DOHH2 (cell line): ENCODE measurements at regions not wholly inside any gene's neighbourhood (a gene's known extent, or its start where the extent isn't known, plus 50 kb on each side); places are given as distances from the start of the nearest gene placed in this dataset.

Source experiments
- H3F3A ChIP-seq: fragments of 200-600 bp; sonication (generic), shearing (Covaris generic); 2 replicates; pipeline ENCODE4 v1.6.0; 2016; ENCODE audit warnings: antibody characterized with exemption, mild to moderate bottlenecking; ENCODE audit not compliant: control insufficient read depth, insufficient read depth
- H3K27ac ChIP-seq: fragments of 200-600 bp; sonication (generic); 2 replicates; pipeline ENCODE4 v1.5.1; 2014; ENCODE audit warnings: low read depth, mild to moderate bottlenecking, low read length, moderate library complexity
- H3K27me3 ChIP-seq: fragments of 200-600 bp; sonication (generic); 2 replicates; pipeline ENCODE4 v1.6.1; 2014; ENCODE audit warnings: mild to moderate bottlenecking, low read length, mixed read lengths; ENCODE audit not compliant: control insufficient read depth
- H3K36me3 ChIP-seq: fragments of 200-600 bp; sonication (generic); 2 replicates; pipeline ENCODE4 v1.6.1; 2014; ENCODE audit warnings: mild to moderate bottlenecking, low read length, moderate library complexity, mixed read lengths; ENCODE audit not compliant: control insufficient read depth
- H3K4me1 ChIP-seq: fragments of 200-600 bp; sonication (generic); 2 replicates; pipeline ENCODE4 v1.6.1; 2014; ENCODE audit warnings: mild to moderate bottlenecking, low read length, mixed read lengths; ENCODE audit not compliant: control insufficient read depth
- H3K4me2 ChIP-seq: fragments of 200-600 bp; sonication (generic); 2 replicates; pipeline ENCODE4 v1.6.0; 2014; ENCODE audit warnings: mild to moderate bottlenecking, low read length, moderate library complexity
- H3K4me3 ChIP-seq: fragments of 200-600 bp; sonication (generic); 2 replicates; pipeline ENCODE4 v1.5.1; 2014; ENCODE audit warnings: mild to moderate bottlenecking, low read length, mixed read lengths
- H3K79me2 ChIP-seq: fragments of 200-600 bp; sonication (generic); 2 replicates; pipeline ENCODE4 v1.6.1; 2014; ENCODE audit warnings: mild to moderate bottlenecking, low read length, mixed read lengths; ENCODE audit not compliant: control insufficient read depth
- H3K9me2 ChIP-seq: fragments of 200-600 bp; sonication (generic); replicated peaks from 2 replicates; pipeline ENCODE4 v1.6.1; 2014; ENCODE audit warnings: mild to moderate bottlenecking, low read length, mixed read lengths; ENCODE audit not compliant: control insufficient read depth
- H3K9me3 ChIP-seq: fragments of 200-600 bp; sonication (generic); 2 replicates; pipeline ENCODE4 v1.6.1; 2014; ENCODE audit warnings: antibody characterized with exemption, low read length, mixed read lengths; ENCODE audit not compliant: control insufficient read depth, insufficient read depth
- H4K20me1 ChIP-seq: fragments of 200-600 bp; sonication (generic); 2 replicates; pipeline ENCODE4 v1.6.0; 2014; ENCODE audit warnings: low read depth, mild to moderate bottlenecking, antibody characterized with exemption, low read length, moderate library complexity; ENCODE audit not compliant: control insufficient read depth, insufficient read depth
- EZH2phosphoT487 ChIP-seq: fragments of 200-600 bp; sonication (generic); IDR thresholded peaks from 2 replicates; pipeline ENCODE4 v1.6.1; 2017; ENCODE audit warnings: borderline replicate concordance, mild to moderate bottlenecking, antibody characterized with exemption, low read length, moderate library complexity, mixed read lengths
- TF ChIP-seq, protein P1 (sequence below): fragments of 200-600 bp; sonication (generic); IDR thresholded peaks from one replicate; pipeline ENCODE4 v1.5.1; 2014; ENCODE audit warnings: antibody characterized with exemption, mild to moderate bottlenecking, low read depth, low read length; ENCODE audit not compliant: poor library complexity, severe bottlenecking

DNA sequence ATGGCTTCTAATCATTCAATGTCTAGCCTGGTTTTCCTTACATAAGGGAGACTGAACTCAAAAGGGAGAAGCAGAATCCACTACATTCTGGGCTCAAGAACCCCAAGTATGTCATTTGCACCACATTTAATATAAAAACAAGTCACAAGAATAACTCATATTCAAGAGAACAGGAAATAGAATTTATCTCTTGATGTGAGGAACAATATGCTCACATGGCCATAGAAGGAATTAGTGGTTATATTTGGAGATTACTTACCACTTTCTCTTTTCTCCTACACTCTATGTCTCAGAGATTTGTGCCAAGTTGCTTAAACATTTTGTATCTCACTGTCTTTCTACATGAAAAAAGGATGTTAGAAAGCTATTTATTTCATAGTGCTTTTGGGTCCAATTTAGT lies 922.6 kb upstream of the PABPC4L start:
- H3K9me3 ChIP-seq: no peaks in the 10 kb centered on the region
- H3F3A ChIP-seq: no peaks in the 10 kb centered on the region
- H3K27ac ChIP-seq: no peak overlapping the region
- H3K4me3 ChIP-seq: no peak overlapping the region
- H3K4me2 ChIP-seq: no peak overlapping the region
- H3K79me2 ChIP-seq: no peaks in the 10 kb centered on the region
- no peaks in the 10 kb centered on the region for H3K4me1 ChIP-seq
- no peaks in the 10 kb centered on the region for H3K27me3 ChIP-seq
- H4K20me1 ChIP-seq: no peaks in the 10 kb centered on the region
- H3K36me3 ChIP-seq: no peaks in the 10 kb centered on the region
- TF ChIP-seq, protein P1, sequence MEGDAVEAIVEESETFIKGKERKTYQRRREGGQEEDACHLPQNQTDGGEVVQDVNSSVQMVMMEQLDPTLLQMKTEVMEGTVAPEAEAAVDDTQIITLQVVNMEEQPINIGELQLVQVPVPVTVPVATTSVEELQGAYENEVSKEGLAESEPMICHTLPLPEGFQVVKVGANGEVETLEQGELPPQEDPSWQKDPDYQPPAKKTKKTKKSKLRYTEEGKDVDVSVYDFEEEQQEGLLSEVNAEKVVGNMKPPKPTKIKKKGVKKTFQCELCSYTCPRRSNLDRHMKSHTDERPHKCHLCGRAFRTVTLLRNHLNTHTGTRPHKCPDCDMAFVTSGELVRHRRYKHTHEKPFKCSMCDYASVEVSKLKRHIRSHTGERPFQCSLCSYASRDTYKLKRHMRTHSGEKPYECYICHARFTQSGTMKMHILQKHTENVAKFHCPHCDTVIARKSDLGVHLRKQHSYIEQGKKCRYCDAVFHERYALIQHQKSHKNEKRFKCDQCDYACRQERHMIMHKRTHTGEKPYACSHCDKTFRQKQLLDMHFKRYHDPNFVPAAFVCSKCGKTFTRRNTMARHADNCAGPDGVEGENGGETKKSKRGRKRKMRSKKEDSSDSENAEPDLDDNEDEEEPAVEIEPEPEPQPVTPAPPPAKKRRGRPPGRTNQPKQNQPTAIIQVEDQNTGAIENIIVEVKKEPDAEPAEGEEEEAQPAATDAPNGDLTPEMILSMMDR: no peak
- no peak for TF ChIP-seq EZH2phosphoT487
- H3K9me2 ChIP-seq: no peaks in the 10 kb centered on the region

DNA sequence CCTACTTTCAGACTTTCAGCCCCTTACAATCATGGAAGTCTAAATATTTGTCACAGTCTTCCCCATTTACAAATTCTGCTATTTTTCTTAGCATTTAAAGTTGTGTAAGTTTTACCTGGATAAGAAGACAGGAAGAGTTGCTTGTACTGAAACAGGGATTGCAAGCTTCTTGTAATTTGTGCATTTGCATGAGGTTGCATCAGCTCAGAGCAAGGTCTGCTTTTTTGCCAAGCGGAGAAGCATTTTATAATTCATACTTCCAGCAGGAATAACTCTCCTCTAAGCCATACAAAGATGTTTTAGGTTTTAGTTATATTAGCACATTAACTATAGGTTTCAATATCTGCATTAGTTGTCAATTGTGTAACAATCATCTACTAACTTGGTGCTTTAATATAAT lies 922.0 kb upstream of the PABPC4L start:
- Histone ChIP-seq H3F3A (no peaks in the 10 kb centered on the region), H3K9me2 (no peaks in the 10 kb centered on the region), H3K36me3 (no peaks in the 10 kb centered on the region), H3K4me1 (no peaks in the 10 kb centered on the region), H3K79me2 (no peaks in the 10 kb centered on the region), H3K4me2 (no peak overlapping the region), H3K27me3 (no peaks in the 10 kb centered on the region), H4K20me1 (no peaks in the 10 kb centered on the region), H3K27ac (no peak overlapping the region), H3K4me3 (no peak overlapping the region), H3K9me3 (no peaks in the 10 kb centered on the region)
- TF ChIP-seq, protein P1: no peak
- TF ChIP-seq EZH2phosphoT487: no peak

DNA sequence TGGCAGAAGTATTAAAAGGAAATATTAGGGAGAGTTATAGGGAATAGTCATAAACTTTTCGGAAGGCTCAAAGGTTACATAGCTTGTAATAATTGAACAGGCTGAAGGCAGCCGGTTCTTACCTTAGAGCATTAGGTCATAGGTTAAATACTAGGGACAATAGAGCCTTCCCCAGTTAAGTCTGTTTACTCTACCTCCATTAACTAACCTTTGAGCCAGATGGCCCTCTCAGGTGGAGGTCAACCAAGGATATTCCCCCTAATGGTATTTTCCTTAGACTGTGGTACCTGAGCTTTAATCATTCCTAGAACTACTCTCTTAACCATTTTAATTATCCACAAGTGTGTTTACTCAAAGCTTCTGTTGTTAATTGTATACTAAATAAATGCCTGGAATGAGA lies 920.9 kb upstream of the PABPC4L start:
- Histone ChIP-seq H3K36me3 (no peaks in the 10 kb centered on the region), H3K4me1 (no peaks in the 10 kb centered on the region), H3K4me3 (no peak overlapping the region), H3K27ac (no peak overlapping the region), H4K20me1 (no peaks in the 10 kb centered on the region), H3K9me3 (no peaks in the 10 kb centered on the region), H3K79me2 (no peaks in the 10 kb centered on the region), H3K9me2 (no peaks in the 10 kb centered on the region), H3K4me2 (no peak overlapping the region), H3K27me3 (no peaks in the 10 kb centered on the region), H3F3A (no peaks in the 10 kb centered on the region)
- TF ChIP-seq EZH2phosphoT487: no peak
- TF ChIP-seq, protein P1: no peak

DNA sequence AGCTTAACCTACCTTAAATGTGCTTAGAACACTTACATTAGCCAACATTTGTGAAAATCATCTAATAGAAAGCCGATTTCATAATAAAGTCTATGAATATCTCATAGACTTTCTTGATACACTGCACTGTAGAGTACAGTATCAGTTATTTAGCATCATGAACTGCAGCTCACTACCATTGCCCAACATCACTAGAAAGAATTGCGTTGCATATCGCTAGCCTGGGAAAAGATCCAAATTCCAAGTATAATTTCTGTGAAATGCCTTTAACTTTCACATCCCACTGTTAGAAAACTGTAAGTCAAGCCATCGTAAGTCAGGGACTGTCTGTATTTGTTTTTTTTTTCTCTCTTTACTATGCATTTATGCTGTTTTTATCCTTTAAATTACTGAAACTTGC lies 918.6 kb upstream of the PABPC4L start:
- no peaks in the 10 kb centered on the region for H3K9me3 ChIP-seq
- no peaks in the 10 kb centered on the region for H4K20me1 ChIP-seq
- no peak overlapping the region for H3K27ac ChIP-seq

More for the DNA sequence above, 918.6 kb upstream of the PABPC4L start:
- H3F3A ChIP-seq: no peaks in the 10 kb centered on the region
- H3K79me2 ChIP-seq: no peaks in the 10 kb centered on the region
- no peak for TF ChIP-seq EZH2phosphoT487
- TF ChIP-seq, protein P1: no peak
- H3K4me2 ChIP-seq: no peak overlapping the region
- H3K27me3 ChIP-seq: no peaks in the 10 kb centered on the region
- no peak overlapping the region for H3K4me3 ChIP-seq
- no peaks in the 10 kb centered on the region for H3K4me1 ChIP-seq
- no peaks in the 10 kb centered on the region for H3K36me3 ChIP-seq
- H3K9me2 ChIP-seq: no peaks in the 10 kb centered on the region
